BLaER1 treated with 17β-estradiol and CSF1 and Interleukin-3, amounts not matched to agents 10 nM and 100 nM (cell line): ENCODE measurements at regions not wholly inside any gene's neighbourhood (a gene's known extent, or its start where the extent isn't known, plus 50 kb on each side); places are given as distances from the start of the nearest gene placed in this dataset.

ENCODE experiments used
- H3K27ac ChIP-seq, 11 experiments: shearing (Covaris generic); formaldehyde crosslinking; 2 replicates each; pipeline ENCODE4 v1.8.1; 2022
- H3K27me3 ChIP-seq, 11 experiments: shearing (Covaris generic); formaldehyde crosslinking; 2 replicates each; pipeline ENCODE4 v1.8.1; 2022
- H3K36me3 ChIP-seq, 11 experiments: shearing (Covaris generic); formaldehyde crosslinking; 2 replicates each; pipeline ENCODE4 v1.8.1; 2022
- H3K4me1 ChIP-seq, 10 experiments: shearing (Covaris generic); formaldehyde crosslinking; 2 replicates each; pipeline ENCODE4 v1.8.1; 2022
- H3K4me2 ChIP-seq, 11 experiments: shearing (Covaris generic); formaldehyde crosslinking; 2 replicates each; pipeline ENCODE4 v1.8.1; 2022
- H3K4me3 ChIP-seq, 10 experiments: shearing (Covaris generic); formaldehyde crosslinking; 2 replicates each; pipeline ENCODE4 v1.8.1; 2022
- H3K9ac ChIP-seq, 11 experiments: shearing (Covaris generic); formaldehyde crosslinking; 2 replicates each; pipeline ENCODE4 v1.8.1; 2022
- H3K9me3 ChIP-seq, 11 experiments: shearing (Covaris generic); formaldehyde crosslinking; replicated peaks in 1 of 11; 2 replicates each; pipeline ENCODE4 v1.8.1; 2022
- H4K20me1 ChIP-seq, 11 experiments: shearing (Covaris generic); formaldehyde crosslinking; 2 replicates each; pipeline ENCODE4 v1.8.1; 2022
- Cebpa-rat ChIP-seq, 11 experiments: shearing (Covaris generic); IDR thresholded peaks; 2 replicates each; pipeline ENCODE4 v1.8.1; 2022

- no peak overlapping the region for H3K4me2 ChIP-seq
Measured at GRCh38 chr3:65083240-65083639, 395.4 kb upstream of the ADAMTS9 start.

GRCh38 chr3:65081536-65081935 is 393.7 kb upstream of the ADAMTS9 start:
- Histone ChIP-seq H3K4me2 (no peak overlapping the region), H3K4me1 (no peaks in the 10 kb centered on the region), H4K20me1 (no peaks in the 10 kb centered on the region), H3K9me3 (peaks cover 0 to 4% (median 0%) of the 10 kb centered on the region in 11 experiments; a peak in 3 of 22 replicates), H3K27ac (no peak overlapping the region), H3K4me3 (no peak overlapping the region), H3K9ac (no peak overlapping the region), H3K36me3 (no peaks in the 10 kb centered on the region), H3K27me3 (no peaks in the 10 kb centered on the region)
- no peak for TF ChIP-seq Cebpa-rat (IDR thresholded peaks at IDR 0.05)

More at GRCh38 chr3:65083240-65083639, 395.4 kb upstream of the ADAMTS9 start:
- Histone ChIP-seq H4K20me1 (no peaks in the 10 kb centered on the region), H3K27me3 (no peaks in the 10 kb centered on the region), H3K9ac (no peak overlapping the region), H3K36me3 (no peaks in the 10 kb centered on the region), H3K4me1 (no peaks in the 10 kb centered on the region), H3K4me3 (no peak overlapping the region), H3K9me3 (no peaks in the 10 kb centered on the region), H3K27ac (no peak overlapping the region)
- no peak for TF ChIP-seq Cebpa-rat (IDR thresholded peaks at IDR 0.05)

- Histone ChIP-seq H3K36me3 (no peaks in the 10 kb centered on the region), H3K27ac (no peak overlapping the region), H4K20me1 (no peaks in the 10 kb centered on the region), H3K4me3 (no peak overlapping the region), H3K4me2 (no peak overlapping the region), H3K9ac (no peak overlapping the region), H3K27me3 (no peaks in the 10 kb centered on the region), H3K9me3 (peaks cover 0 to 4% (median 0%) of the 10 kb centered on the region in 11 experiments; a peak in 3 of 22 replicates), H3K4me1 (no peaks in the 10 kb centered on the region)
- TF ChIP-seq Cebpa-rat (IDR thresholded peaks at IDR 0.05) = no peak
Measured at GRCh38 chr3:65080432-65080831, 392.6 kb upstream of the ADAMTS9 start.

- Histone ChIP-seq H3K4me2 (no peak overlapping the region), H3K4me3 (no peak overlapping the region), H3K9me3 (peaks cover 0 to 4% (median 0%) of the 10 kb centered on the region in 11 experiments; a peak in 3 of 22 replicates), H3K27ac (no peak overlapping the region), H3K4me1 (no peaks in the 10 kb centered on the region), H3K9ac (no peak overlapping the region), H4K20me1 (no peaks in the 10 kb centered on the region), H3K27me3 (no peaks in the 10 kb centered on the region), H3K36me3 (no peaks in the 10 kb centered on the region)
- TF ChIP-seq Cebpa-rat (IDR thresholded peaks at IDR 0.05) = no peak
Measured at GRCh38 chr3:65079560-65079959, 391.8 kb upstream of the ADAMTS9 start.

GRCh38 chr3:65078748-65079147 is 390.9 kb upstream of the ADAMTS9 start:
- no peak overlapping the region for H3K4me2 ChIP-seq
- H3K4me1 ChIP-seq = no peaks in the 10 kb centered on the region
- H3K27ac ChIP-seq = no peak overlapping the region
- H3K9me3 ChIP-seq = peaks cover 0 to 4% (median 0%) of the 10 kb centered on the region in 11 experiments; a peak in 3 of 22 replicates
- no peaks in the 10 kb centered on the region for H4K20me1 ChIP-seq
- no peak for TF ChIP-seq Cebpa-rat (IDR thresholded peaks at IDR 0.05)
- no peaks in the 10 kb centered on the region for H3K36me3 ChIP-seq
- H3K9ac ChIP-seq = no peak overlapping the region
- H3K4me3 ChIP-seq = no peak overlapping the region
- no peaks in the 10 kb centered on the region for H3K27me3 ChIP-seq

DNA sequence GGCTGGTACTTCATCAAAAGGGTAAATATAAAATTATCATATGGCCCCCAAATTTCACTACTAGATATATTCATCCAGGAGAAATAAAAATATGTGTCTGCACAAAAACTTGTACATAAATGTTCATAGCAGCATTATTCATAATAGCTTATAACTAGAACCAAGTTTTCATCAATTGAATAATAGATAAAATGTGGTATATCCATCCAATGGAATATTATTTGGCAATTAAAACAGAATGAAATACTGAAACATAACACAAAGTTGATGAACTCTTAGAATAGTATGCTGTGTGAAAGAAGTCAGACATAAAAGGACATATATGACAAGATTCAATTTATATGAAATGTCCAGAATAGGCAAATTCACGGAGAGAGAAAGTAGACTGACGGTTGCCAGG is 389.3 kb upstream of the ADAMTS9 start:
- Histone ChIP-seq H3K4me1 (no peaks in the 10 kb centered on the region), H3K36me3 (no peaks in the 10 kb centered on the region), H3K27me3 (no peaks in the 10 kb centered on the region), H3K27ac (no peak overlapping the region), H3K4me2 (no peak overlapping the region), H4K20me1 (no peaks in the 10 kb centered on the region), H3K9me3 (peaks cover 0 to 4% (median 0%) of the 10 kb centered on the region in 11 experiments; a peak in 3 of 22 replicates), H3K9ac (no peak overlapping the region), H3K4me3 (no peak overlapping the region)
- no peak for TF ChIP-seq Cebpa-rat (IDR thresholded peaks at IDR 0.05)

DNA sequence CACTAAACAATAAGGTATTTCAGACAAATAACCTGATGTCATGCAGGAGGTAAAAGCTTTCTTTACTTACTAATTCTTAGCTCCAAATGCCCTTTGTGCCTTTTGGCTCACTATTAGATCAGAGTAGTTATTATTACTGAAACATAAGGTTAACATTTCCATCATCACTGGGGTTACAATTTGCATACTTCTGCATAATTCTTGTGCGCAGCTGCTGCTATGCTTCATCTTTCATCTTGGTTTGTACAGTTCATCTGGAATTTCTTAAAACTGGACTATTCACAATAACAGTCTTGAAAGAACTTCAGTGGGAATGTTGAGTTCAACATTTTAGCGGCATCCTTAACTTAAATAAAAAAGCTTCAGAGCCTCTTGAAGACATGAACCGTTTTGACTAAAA is 383.2 kb upstream of the ADAMTS9 start:
- Histone ChIP-seq H3K4me1 (no peaks in the 10 kb centered on the region), H3K36me3 (no peaks in the 10 kb centered on the region), H3K4me2 (no peak overlapping the region), H4K20me1 (no peaks in the 10 kb centered on the region), H3K4me3 (no peak overlapping the region), H3K9me3 (peaks cover 0 to 14% (median 8%) of the 10 kb centered on the region in 11 experiments; a peak in 6 of 22 replicates), H3K27me3 (no peaks in the 10 kb centered on the region), H3K27ac (no peak overlapping the region), H3K9ac (no peak overlapping the region)
- no peak for TF ChIP-seq Cebpa-rat (IDR thresholded peaks at IDR 0.05)

- H3K4me2 ChIP-seq = no peak overlapping the region
- no peaks in the 10 kb centered on the region for H3K4me1 ChIP-seq
- H3K4me3 ChIP-seq = no peak overlapping the region
- no peak for TF ChIP-seq Cebpa-rat (IDR thresholded peaks at IDR 0.05)
- H3K27ac ChIP-seq = no peak overlapping the region
- H3K9ac ChIP-seq = no peak overlapping the region
- no peaks in the 10 kb centered on the region for H4K20me1 ChIP-seq
- H3K9me3 ChIP-seq = peaks cover 0 to 4% (median under 1%) of the 10 kb centered on the region in 11 experiments; a peak in 6 of 22 replicates
- no peaks in the 10 kb centered on the region for H3K27me3 ChIP-seq
- no peaks in the 10 kb centered on the region for H3K36me3 ChIP-seq
Measured at GRCh38 chr3:65060904-65061303, 373.1 kb upstream of the ADAMTS9 start.

DNA sequence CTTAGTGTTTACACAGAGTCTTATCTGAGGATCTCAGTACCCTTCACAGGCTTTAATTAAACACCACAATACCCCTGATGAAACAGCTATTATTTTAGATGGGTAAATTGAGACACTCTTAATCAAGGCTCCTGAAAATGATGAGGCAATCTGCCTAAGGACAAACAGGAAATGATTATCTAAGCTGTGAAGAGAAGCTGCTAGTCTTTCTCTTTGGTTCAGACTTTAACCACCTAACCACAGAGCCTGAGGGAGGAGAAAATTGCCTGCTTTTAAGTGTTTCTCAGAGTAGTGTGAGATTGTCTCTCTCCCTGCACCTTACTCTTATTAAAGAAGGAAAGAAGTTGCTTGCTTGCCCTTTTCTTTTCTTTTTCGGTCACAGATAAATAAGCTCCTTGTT is 364.3 kb upstream of the ADAMTS9 start:
- Histone ChIP-seq H3K36me3 (no peaks in the 10 kb centered on the region), H3K4me3 (no peak overlapping the region), H3K9ac (no peak overlapping the region), H3K4me1 (peaks cover 7 to 15% (median 10%) of the 10 kb centered on the region in 10 experiments; a peak in 13 of 20 replicates), H3K4me2 (peak overlapping the region in 10 of 11 experiments; percentile 4 to 54 (median 34); a peak in 16 of 22 replicates), H4K20me1 (no peaks in the 10 kb centered on the region), H3K27ac (peak overlapping the region in 3 of 11 experiments; percentile 7 to 18 (median 7); a peak in 4 of 22 replicates), H3K9me3 (peaks cover 6 to 25% (median 16%) of the 10 kb centered on the region in 11 experiments; a peak in 16 of 22 replicates), H3K27me3 (no peaks in the 10 kb centered on the region)
- peak in 5 of 11 experiments; percentile 14 to 48 (median 41); a peak in 4 of 22 replicates for TF ChIP-seq Cebpa-rat (IDR thresholded peaks at IDR 0.05)

- Histone ChIP-seq H3K36me3 (no peaks in the 10 kb centered on the region), H3K9ac (no peak overlapping the region), H3K4me3 (no peak overlapping the region), H3K9me3 (peaks cover 8 to 26% (median 15%) of the 10 kb centered on the region in 11 experiments; a peak in 16 of 22 replicates), H3K27me3 (no peaks in the 10 kb centered on the region), H3K4me2 (no peak overlapping the region), H3K4me1 (peaks cover 7 to 15% (median 10%) of the 10 kb centered on the region in 10 experiments; a peak in 13 of 20 replicates), H3K27ac (no peak overlapping the region), H4K20me1 (no peaks in the 10 kb centered on the region)
- no peak for TF ChIP-seq Cebpa-rat (IDR thresholded peaks at IDR 0.05)
Measured at GRCh38 chr3:65048151-65048550, 360.4 kb upstream of the ADAMTS9 start.
